HG03025 (cell line): ENCODE measurements at regions not wholly inside any gene's neighbourhood (a gene's known extent, or its start where the extent isn't known, plus 50 kb on each side); places are given as distances from the start of the nearest gene placed in this dataset.
"Not testable (repeated sequence)": the region's sequence is repeated elsewhere in the genome, so short reads cannot be mapped to it uniquely, and the experiment has no call there.

Experiments used
- ATAC-seq: cut with Tn5 transposase; IDR thresholded peaks from one replicate; pipeline ENCODE4 v1.9.1; 2021; ENCODE audit warnings: mild to moderate bottlenecking, moderate library complexity; ENCODE audit not compliant: unreplicated experiment, low FRiP score

- peak; percentile 86 for ATAC-seq
Measured at GRCh38 chr4:104330125-104330905, 164.4 kb downstream of the CXXC4 start.

- ATAC-seq, result not testable (repeated sequence)
Measured at GRCh38 chr4:104326991-104327694, 167.6 kb downstream of the CXXC4 start.

GRCh38 chr4:104302731-104303130, 192.0 kb downstream of the CXXC4 start:
- no peak for ATAC-seq

GRCh38 chr4:104294811-104295210, 199.9 kb downstream of the CXXC4 start:
- no peak for ATAC-seq

GRCh38 chr4:104286867-104287266, 207.8 kb downstream of the CXXC4 start:
- no peak for ATAC-seq

- ATAC-seq, result no peak
Measured at GRCh38 chr4:104283303-104283702, 211.4 kb downstream of the CXXC4 start.

GRCh38 chr4:104279744-104280143, 214.9 kb downstream of the CXXC4 start:
- no peak for ATAC-seq

- ATAC-seq, result no peak
Measured at GRCh38 chr4:104272966-104273365, 221.7 kb downstream of the CXXC4 start.

- not testable (repeated sequence) for ATAC-seq
Measured at GRCh38 chr4:104269603-104270002, 225.1 kb downstream of the CXXC4 start.

GRCh38 chr4:104263100-104263499, 231.6 kb downstream of the CXXC4 start:
- no peak for ATAC-seq

- no peak for ATAC-seq
Measured at GRCh38 chr4:104262678-104263077, 232.0 kb downstream of the CXXC4 start.

- ATAC-seq, result no peak
Measured at GRCh38 chr4:104248726-104249125, 246.0 kb downstream of the CXXC4 start.

- ATAC-seq, result no peak
Measured at GRCh38 chr4:104235967-104236366, 258.7 kb downstream of the CXXC4 start.

GRCh38 chr4:104217526-104217925, 277.2 kb downstream of the CXXC4 start:
- no peak for ATAC-seq

- ATAC-seq, result no peak
Measured at GRCh38 chr4:104211657-104212056, 283.0 kb downstream of the CXXC4 start.

- no peak for ATAC-seq
Measured at GRCh38 chr4:104210420-104210819, 284.3 kb downstream of the CXXC4 start.

GRCh38 chr4:104206784-104207183, 287.9 kb downstream of the CXXC4 start:
- ATAC-seq, result no peak

- no peak for ATAC-seq
Measured at GRCh38 chr4:104205116-104205515, 289.6 kb downstream of the CXXC4 start.

- ATAC-seq, result no peak
Measured at GRCh38 chr4:104188301-104188700, 306.4 kb downstream of the CXXC4 start.

- ATAC-seq, result no peak
Measured at GRCh38 chr4:104169437-104169836, 325.3 kb downstream of the CXXC4 start.

GRCh38 chr4:104166749-104167148, 327.9 kb downstream of the CXXC4 start:
- no peak for ATAC-seq

- ATAC-seq, result no peak
Measured at GRCh38 chr4:104163820-104164219, 330.9 kb downstream of the CXXC4 start.
